ENCODE measurements at regions not wholly inside any gene's neighbourhood (a gene's known extent, or its start where the extent isn't known, plus 50 kb on each side); places are given as distances from the start of the nearest gene placed in this dataset.

- Histone ChIP-seq H4K20me1 (ENCODE audit: control insufficient read depth, insufficient read depth, low read depth, low read length) (no peaks in the 10 kb centered on the region), H3K9me3 (ENCODE audit: control insufficient read depth, insufficient read depth, low read length) (no peaks in the 10 kb centered on the region), H3K79me2 (ENCODE audit: control insufficient read depth, low read length) (no peaks in the 10 kb centered on the region), H3K4me3 (ENCODE audit: low read length) (no peak overlapping the region), H3K4me2 (ENCODE audit: low read length) (no peak overlapping the region), H3K9me2 (replicated peaks; ENCODE audit: control insufficient read depth, low read length) (no peaks in the 10 kb centered on the region), H3K36me3 (ENCODE audit: control insufficient read depth, low read length) (no peaks in the 10 kb centered on the region), H3K27me3 (ENCODE audit: control insufficient read depth, low read length) (no peaks in the 10 kb centered on the region), H3K27ac (ENCODE audit: low read depth, low read length) (no peak overlapping the region), H3F3A (ENCODE audit: control insufficient read depth, insufficient read depth) (no peaks in the 10 kb centered on the region), H3K4me1 (ENCODE audit: control insufficient read depth, low read length) (no peaks in the 10 kb centered on the region)
- TF ChIP-seq EZH2phosphoT487 (IDR thresholded peaks at IDR 0.05; ENCODE audit: borderline replicate concordance, low read length) (no peak), CTCF (IDR thresholded peaks at IDR 0.05; ENCODE audit: low read depth, low read length, poor library complexity, severe bottlenecking) (no peak)
These were observed 163.5 kb upstream of the GYPA start for GRCh38 chr4:144304025-144304424.

- Histone ChIP-seq H3F3A (ENCODE audit: control insufficient read depth, insufficient read depth) (no peaks in the 10 kb centered on the region), H3K4me1 (ENCODE audit: control insufficient read depth, low read length) (no peaks in the 10 kb centered on the region), H3K9me2 (replicated peaks; ENCODE audit: control insufficient read depth, low read length) (no peaks in the 10 kb centered on the region), H3K27me3 (ENCODE audit: control insufficient read depth, low read length) (no peaks in the 10 kb centered on the region), H3K36me3 (ENCODE audit: control insufficient read depth, low read length) (no peaks in the 10 kb centered on the region), H3K4me3 (ENCODE audit: low read length) (no peak overlapping the region), H3K79me2 (ENCODE audit: control insufficient read depth, low read length) (no peaks in the 10 kb centered on the region), H3K9me3 (ENCODE audit: control insufficient read depth, insufficient read depth, low read length) (no peaks in the 10 kb centered on the region; the same call in 1 of the 2 replicates), H3K27ac (ENCODE audit: low read depth, low read length) (no peak overlapping the region), H4K20me1 (ENCODE audit: control insufficient read depth, insufficient read depth, low read depth, low read length) (no peaks in the 10 kb centered on the region), H3K4me2 (ENCODE audit: low read length) (no peak overlapping the region)
- TF ChIP-seq EZH2phosphoT487 (IDR thresholded peaks at IDR 0.05; ENCODE audit: borderline replicate concordance, low read length): no peak
- TF ChIP-seq CTCF (IDR thresholded peaks at IDR 0.05; ENCODE audit: low read depth, low read length, poor library complexity, severe bottlenecking): no peak
These were observed 170.0 kb upstream of the GYPA start for GRCh38 chr4:144310535-144310934.

- H3K79me2 ChIP-seq (ENCODE audit: control insufficient read depth, low read length): no peaks in the 10 kb centered on the region
- TF ChIP-seq EZH2phosphoT487 (IDR thresholded peaks at IDR 0.05; ENCODE audit: borderline replicate concordance, low read length): no peak
- TF ChIP-seq CTCF (IDR thresholded peaks at IDR 0.05; ENCODE audit: low read depth, low read length, poor library complexity, severe bottlenecking): no peak
- H3K36me3 ChIP-seq (ENCODE audit: control insufficient read depth, low read length): no peaks in the 10 kb centered on the region
- H3K4me3 ChIP-seq (ENCODE audit: low read length): no peak overlapping the region
- no peaks in the 10 kb centered on the region for H3K27me3 ChIP-seq (ENCODE audit: control insufficient read depth, low read length)
- no peaks in the 10 kb centered on the region for H4K20me1 ChIP-seq (ENCODE audit: control insufficient read depth, insufficient read depth, low read depth, low read length)
- H3F3A ChIP-seq (ENCODE audit: control insufficient read depth, insufficient read depth): no peaks in the 10 kb centered on the region
- H3K9me2 ChIP-seq (replicated peaks; ENCODE audit: control insufficient read depth, low read length): no peaks in the 10 kb centered on the region
- no peak overlapping the region for H3K4me2 ChIP-seq (ENCODE audit: low read length)
- no peak overlapping the region for H3K27ac ChIP-seq (ENCODE audit: low read depth, low read length)
- H3K9me3 ChIP-seq (ENCODE audit: control insufficient read depth, insufficient read depth, low read length): no peaks in the 10 kb centered on the region; the same call in 1 of the 2 replicates
- H3K4me1 ChIP-seq (ENCODE audit: control insufficient read depth, low read length): no peaks in the 10 kb centered on the region
These were observed 172.9 kb upstream of the GYPA start for GRCh38 chr4:144313370-144313769.

- no peaks in the 10 kb centered on the region for H3K4me1 ChIP-seq (ENCODE audit: control insufficient read depth, low read length)
- H4K20me1 ChIP-seq (ENCODE audit: control insufficient read depth, insufficient read depth, low read depth, low read length): no peaks in the 10 kb centered on the region
- no peaks in the 10 kb centered on the region for H3K79me2 ChIP-seq (ENCODE audit: control insufficient read depth, low read length)
- H3K4me2 ChIP-seq (ENCODE audit: low read length): no peak overlapping the region
- no peaks in the 10 kb centered on the region for H3K9me2 ChIP-seq (replicated peaks; ENCODE audit: control insufficient read depth, low read length)
- no peaks in the 10 kb centered on the region; the same call in 1 of the 2 replicates for H3K9me3 ChIP-seq (ENCODE audit: control insufficient read depth, insufficient read depth, low read length)
- H3K4me3 ChIP-seq (ENCODE audit: low read length): no peak overlapping the region
- no peak for TF ChIP-seq CTCF (IDR thresholded peaks at IDR 0.05; ENCODE audit: low read depth, low read length, poor library complexity, severe bottlenecking)
- TF ChIP-seq EZH2phosphoT487 (IDR thresholded peaks at IDR 0.05; ENCODE audit: borderline replicate concordance, low read length): no peak
- H3K27ac ChIP-seq (ENCODE audit: low read depth, low read length): no peak overlapping the region
- no peaks in the 10 kb centered on the region for H3K27me3 ChIP-seq (ENCODE audit: control insufficient read depth, low read length)
- H3F3A ChIP-seq (ENCODE audit: control insufficient read depth, insufficient read depth): no peaks in the 10 kb centered on the region
- no peaks in the 10 kb centered on the region for H3K36me3 ChIP-seq (ENCODE audit: control insufficient read depth, low read length)
These were observed 176.4 kb upstream of the GYPA start for GRCh38 chr4:144316869-144317268.

All from DOHH2 (cell line).